GM13977 (cell line): ENCODE measurements at regions not wholly inside any gene's neighbourhood (a gene's known extent, or its start where the extent isn't known, plus 50 kb on each side); places are given as distances from the start of the nearest gene placed in this dataset.

Experiments
- DNase-seq: peaks from one replicate; pipeline ENCODE4 v3.0.0; 2012; ENCODE audit warnings: low spot score
- in situ Hi-C: fragments of 300-500 bp; cut with MboI; formaldehyde crosslinking; loops from one replicate; pipeline ENCODE4 v1.12.0; 2022; ENCODE audit warnings: low sequenced_read_pairs, low pct_unique_long_range_greater_than_20kb, mixed read lengths, inconsistent platforms; ENCODE audit not compliant: unreplicated experiment
- TF ChIP-seq, protein P1 (sequence below): IDR thresholded peaks from 2 replicates; pipeline ENCODE4 v1.5.1; 2012; ENCODE audit warnings: mild to moderate bottlenecking, control low read depth; ENCODE audit not compliant: insufficient read depth; ENCODE audit errors: extremely low read depth, missing control alignments

DNA sequence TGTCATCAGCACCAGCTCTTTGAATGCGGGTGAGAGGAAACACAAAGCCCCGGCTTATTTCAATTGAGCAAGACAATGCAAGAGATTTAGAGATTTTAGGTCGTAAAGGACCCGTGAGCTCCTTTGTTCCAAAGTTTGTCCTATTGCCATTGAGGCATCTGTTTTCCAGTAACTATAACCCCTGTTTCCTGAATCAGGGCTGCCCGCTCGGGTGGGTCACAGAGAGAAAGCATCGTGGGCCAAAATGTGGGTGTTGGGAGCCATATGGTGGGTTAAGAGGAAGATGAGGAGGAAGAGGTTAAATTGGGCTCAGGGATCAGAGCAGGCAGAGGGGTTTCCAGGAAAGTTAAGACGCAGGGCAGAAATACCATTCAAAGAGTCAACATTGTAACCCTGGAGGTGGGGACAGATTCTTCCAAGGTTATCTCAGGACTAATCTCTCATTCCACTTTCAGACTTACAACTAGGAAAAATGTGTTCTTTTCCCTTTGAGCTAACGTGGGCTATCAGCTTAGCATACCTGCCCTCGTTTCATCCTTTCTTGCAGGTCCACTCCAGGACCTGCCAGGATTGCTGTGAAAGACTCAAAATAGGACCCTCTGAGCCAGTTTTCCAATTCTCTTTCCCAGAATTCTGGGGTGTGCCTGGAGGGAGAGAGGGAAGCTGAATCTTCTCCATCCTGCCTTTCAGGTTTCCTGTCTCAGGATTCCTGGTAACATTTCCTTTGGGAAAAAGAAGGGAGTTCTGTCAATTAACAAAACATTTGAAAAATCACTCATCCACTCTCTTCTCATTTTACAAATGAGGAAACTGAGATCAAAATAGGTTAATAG lies 95.5 kb upstream of the TAF11L2 start:
- in situ Hi-C loops, result no loop called here
- TF ChIP-seq, protein P1, sequence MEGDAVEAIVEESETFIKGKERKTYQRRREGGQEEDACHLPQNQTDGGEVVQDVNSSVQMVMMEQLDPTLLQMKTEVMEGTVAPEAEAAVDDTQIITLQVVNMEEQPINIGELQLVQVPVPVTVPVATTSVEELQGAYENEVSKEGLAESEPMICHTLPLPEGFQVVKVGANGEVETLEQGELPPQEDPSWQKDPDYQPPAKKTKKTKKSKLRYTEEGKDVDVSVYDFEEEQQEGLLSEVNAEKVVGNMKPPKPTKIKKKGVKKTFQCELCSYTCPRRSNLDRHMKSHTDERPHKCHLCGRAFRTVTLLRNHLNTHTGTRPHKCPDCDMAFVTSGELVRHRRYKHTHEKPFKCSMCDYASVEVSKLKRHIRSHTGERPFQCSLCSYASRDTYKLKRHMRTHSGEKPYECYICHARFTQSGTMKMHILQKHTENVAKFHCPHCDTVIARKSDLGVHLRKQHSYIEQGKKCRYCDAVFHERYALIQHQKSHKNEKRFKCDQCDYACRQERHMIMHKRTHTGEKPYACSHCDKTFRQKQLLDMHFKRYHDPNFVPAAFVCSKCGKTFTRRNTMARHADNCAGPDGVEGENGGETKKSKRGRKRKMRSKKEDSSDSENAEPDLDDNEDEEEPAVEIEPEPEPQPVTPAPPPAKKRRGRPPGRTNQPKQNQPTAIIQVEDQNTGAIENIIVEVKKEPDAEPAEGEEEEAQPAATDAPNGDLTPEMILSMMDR, result no peak
- no peak for DNase-seq

DNA sequence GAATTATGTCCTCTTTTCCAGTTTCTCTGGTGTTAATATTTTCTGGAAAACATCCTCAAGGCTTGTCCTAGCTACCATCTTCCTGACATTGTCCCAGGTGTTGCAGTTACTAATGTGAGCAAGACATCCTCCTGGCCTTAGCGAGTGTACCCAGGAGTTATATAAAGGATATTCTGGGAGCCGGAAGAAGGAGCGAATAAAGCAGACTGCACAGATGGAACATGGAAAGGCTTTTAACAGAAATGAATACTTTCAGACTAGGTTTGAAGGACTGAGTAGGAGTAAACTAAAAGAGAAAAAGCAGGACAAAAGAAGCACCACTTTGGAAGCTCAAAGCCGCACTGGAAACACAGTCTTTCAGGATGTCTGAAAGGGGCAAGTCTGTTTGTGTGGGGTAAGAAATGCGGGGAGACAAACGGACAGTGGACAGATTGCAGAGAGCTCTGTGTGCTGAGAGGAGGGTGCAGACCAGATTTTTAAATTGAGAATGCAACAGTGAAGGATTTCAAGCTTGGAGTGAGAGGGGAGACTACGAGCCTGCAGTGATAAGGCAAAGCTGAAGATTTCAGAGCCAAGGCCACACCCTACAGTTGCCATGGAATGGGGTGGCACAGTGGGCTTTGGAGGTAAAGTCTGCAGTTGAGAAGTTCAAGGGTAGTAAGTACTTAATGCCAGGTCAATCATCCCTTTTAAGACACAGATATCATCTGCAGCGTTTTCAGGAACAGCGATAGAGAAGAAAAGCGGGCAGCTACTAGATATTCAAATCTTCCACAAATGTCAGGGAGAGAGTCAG lies 94.1 kb upstream of the TAF11L2 start:
- no peak for DNase-seq
- in situ Hi-C loops, result no loop called here
- TF ChIP-seq, protein P1, result no peak

DNA sequence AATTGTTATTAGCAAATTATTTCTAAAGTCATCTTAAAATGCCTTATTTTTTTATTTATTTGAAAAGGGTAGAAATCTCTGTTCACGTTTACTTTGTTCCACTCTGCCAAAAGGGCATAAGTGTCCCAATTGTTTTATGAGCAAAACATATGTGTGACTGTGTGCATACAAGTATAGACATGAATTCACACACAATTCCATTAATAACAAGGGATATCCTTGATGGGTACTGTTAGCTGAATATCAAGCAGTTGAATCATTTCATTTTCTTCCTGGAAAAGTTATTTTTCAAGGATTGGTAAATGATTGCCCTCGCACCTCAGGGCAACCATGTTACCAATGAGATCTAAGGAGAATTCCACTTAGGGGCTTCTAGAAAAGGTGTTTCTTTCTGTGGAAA lies 92.1 kb upstream of the TAF11L2 start:
- in situ Hi-C loops, result no loop called here
- TF ChIP-seq, protein P1, result no peak
- DNase-seq, result no peak

DNA sequence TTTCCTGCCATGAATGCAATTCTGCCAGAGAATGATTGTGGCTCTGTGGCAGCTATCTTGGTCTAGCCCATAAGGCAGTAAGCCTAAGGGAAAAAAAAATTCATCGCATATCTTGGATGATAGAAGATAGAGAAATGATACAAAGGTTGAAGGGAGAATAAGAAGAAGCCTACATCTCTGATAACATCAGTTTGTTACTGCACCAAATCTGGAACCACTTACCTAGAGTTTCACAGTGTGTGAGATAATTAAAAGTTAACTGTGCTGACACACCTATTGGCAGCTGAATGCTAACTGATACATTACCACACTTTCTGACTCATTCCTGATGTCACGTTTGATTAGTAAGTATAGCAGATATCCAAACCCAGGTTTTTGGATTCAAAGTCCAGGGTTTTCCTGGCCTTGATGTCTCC lies 91.6 kb upstream of the TAF11L2 start:
- DNase-seq, result no peak
- TF ChIP-seq, protein P1, result no peak
- in situ Hi-C loops, result no loop called here

DNA sequence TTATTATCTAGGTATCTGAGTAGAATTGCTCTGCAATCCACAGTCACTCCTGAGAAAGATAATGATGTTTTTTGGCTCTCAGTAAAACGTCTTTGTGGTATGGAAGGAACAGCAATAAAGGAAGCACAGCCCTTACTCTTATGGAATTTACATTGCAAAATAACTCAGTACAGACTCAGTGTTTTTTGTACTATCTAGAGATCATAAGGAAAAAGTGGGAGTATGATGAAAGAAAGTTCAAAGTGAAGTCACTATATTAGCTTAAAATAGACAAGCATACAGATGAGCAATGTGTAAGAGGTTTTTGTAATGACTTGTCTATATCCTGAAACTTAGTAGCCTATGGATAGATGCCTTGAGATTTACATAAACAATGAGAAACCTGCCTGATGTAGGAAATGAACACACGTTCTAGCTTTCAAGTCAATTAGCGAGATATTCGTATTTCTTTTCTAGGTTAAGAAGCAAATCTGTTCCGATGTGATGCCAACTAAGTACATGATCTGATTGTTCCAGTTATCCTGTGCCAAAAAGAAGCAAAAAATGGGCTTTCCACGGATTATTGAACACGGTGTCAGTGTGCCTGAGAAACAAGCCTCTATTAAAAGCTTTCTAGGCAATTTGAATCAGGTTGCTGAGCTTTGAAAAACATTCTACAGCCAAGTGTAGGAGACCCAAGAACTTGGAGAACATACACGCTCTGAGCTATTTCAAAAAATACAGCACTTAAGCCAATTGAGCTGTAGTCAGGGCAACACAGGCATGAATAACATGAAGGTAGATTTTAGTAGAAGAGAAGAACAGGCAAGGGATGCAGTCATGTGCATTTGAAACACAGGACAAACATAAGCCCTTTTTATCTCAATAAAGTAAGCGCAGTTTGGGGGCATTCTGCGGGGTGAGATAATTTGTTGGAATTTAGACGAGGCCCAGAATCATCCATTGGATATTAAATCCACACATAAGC lies 86.3 kb upstream of the TAF11L2 start:
- DNase-seq, result no peak
- in situ Hi-C loops, result no loop called here
- TF ChIP-seq, protein P1, result no peak
